ENCODE measurements at regions not wholly inside any gene's neighbourhood (a gene's known extent, or its start where the extent isn't known, plus 50 kb on each side); places are given as distances from the start of the nearest gene placed in this dataset.
"Not testable (repeated sequence)": the region's sequence is repeated elsewhere in the genome, so short reads cannot be mapped to it uniquely, and the experiment has no call there.

DNA sequence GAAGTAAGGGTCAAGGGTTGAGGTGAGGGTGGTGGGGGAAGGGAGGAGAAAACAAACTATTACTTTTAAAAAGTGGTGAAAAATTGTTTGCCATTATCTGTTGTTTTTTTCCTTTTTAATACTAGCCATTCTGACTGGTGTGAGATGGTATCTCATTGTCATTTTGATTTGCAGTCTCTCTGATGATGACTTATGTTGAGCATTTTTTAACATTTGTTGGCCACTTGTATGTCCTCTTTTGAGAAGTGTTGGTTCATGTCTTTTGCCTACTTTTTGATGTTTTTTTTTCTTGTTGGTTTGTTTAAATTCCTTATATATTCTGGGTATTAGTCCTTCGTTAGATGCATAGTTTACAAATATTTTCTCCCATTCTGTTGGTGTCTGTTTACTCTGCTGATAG is 185.9 kb upstream of the ANKRD28 start:
- Mint-ChIP-seq H3K27me3 (ENCODE audit: low read depth) (no peaks in the 10 kb centered on the region), H3K4me1 (ENCODE audit: low read depth) (no peaks in the 10 kb centered on the region), H3K27ac (no peak overlapping the region), H3K36me3 (ENCODE audit: low read depth) (peaks cover 3% of the 10 kb centered on the region), H3K9me3 (peaks cover 13% of the 10 kb centered on the region), H3K4me3 (no peak overlapping the region)
- CTCF ChIA-PET = no interaction called here
- intact Hi-C loops (cut with micrococcal nuclease) = no loop called here
- no peak for DNase-seq

DNA sequence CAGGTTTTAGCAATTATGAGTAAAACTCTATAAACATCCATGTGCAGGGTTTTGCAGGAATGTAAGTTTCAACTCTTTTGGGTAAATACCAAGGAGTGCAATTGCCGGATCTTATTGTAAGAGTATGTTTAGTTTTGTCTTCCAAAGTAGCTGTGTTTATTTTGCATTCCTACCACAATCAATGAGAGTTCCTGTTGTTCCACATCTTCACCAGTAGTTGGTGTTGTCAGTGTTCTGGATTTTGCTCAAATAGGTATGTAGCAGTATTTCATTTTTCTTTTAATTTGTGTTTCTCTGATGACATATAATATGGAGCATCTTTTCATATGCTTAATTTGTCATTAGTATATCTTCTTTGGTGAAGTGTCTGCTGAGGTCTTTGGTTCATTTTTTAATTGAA is 185.1 kb upstream of the GALNT15 start:
- H3K9me3 Mint-ChIP-seq = peaks cover 18% of the 10 kb centered on the region
- CTCF ChIA-PET = no interaction called here
- peaks cover 4% of the 10 kb centered on the region for H3K36me3 Mint-ChIP-seq (ENCODE audit: low read depth)

DNA sequence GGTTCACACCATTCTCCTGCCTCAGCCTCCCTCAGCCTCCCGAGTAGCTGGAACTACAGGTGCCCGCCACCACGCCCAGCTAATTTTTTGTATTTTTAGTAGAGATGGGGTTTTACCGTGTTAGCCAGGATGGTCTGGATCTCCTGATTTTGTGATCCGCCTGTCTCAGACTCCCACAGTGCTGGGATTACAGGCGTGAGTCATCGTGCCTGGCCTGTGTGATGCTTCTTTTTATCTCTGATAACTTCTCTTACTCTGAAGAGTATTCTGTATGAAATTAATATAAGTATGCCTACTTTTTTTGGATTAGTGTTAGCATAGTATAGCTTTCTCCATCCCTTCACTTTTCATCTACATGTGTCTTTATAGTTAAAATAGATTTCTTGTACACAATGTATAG is 180.8 kb upstream of the GALNT15 start:
- H3K36me3 Mint-ChIP-seq (ENCODE audit: low read depth); H3K27me3 Mint-ChIP-seq (ENCODE audit: low read depth); H3K9me3 Mint-ChIP-seq; CTCF ChIA-PET; H3K4me3 Mint-ChIP-seq; DNase-seq; H3K4me1 Mint-ChIP-seq (ENCODE audit: low read depth); H3K27ac Mint-ChIP-seq; intact Hi-C loops (cut with micrococcal nuclease): not testable (repeated sequence)

More for the DNA sequence above, 185.1 kb upstream of the GALNT15 start:
- no peak overlapping the region for H3K27ac Mint-ChIP-seq
- no peak for DNase-seq
- no peak overlapping the region for H3K4me3 Mint-ChIP-seq
- H3K4me1 Mint-ChIP-seq (ENCODE audit: low read depth) = no peaks in the 10 kb centered on the region
- no peaks in the 10 kb centered on the region for H3K27me3 Mint-ChIP-seq (ENCODE audit: low read depth)
- intact Hi-C loops (cut with micrococcal nuclease) = no loop called here

DNA sequence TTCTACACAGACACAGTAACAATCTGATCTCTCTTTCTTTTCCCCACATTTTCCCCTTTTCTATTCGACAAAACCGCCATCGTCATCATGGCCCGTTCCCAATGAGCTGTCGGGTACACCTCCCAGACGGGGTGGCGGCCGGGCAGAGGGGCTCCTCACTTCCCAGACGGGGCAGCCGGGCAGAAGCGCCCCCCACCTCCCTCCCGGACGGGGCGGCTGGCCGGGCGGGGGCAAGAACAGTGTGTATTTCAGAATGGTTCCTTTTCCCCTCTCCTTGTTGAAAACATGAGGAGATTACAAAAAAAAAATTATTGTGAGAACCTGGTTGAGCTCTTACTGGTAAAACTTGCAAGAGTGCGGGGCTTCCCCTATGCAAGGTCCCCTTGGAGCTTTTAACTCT is 178.0 kb upstream of the GALNT15 start:
- intact Hi-C loops (cut with micrococcal nuclease); H3K27me3 Mint-ChIP-seq (ENCODE audit: low read depth); H3K4me1 Mint-ChIP-seq (ENCODE audit: low read depth); H3K27ac Mint-ChIP-seq; H3K9me3 Mint-ChIP-seq; DNase-seq; H3K4me3 Mint-ChIP-seq; H3K36me3 Mint-ChIP-seq (ENCODE audit: low read depth): not testable (repeated sequence)
- CTCF ChIA-PET = interaction anchor here (0.6 kb wide), 1 partner anchor 734 kb away, joined by 4 read pairs; no protein-coding TSS in a partner anchor

DNA sequence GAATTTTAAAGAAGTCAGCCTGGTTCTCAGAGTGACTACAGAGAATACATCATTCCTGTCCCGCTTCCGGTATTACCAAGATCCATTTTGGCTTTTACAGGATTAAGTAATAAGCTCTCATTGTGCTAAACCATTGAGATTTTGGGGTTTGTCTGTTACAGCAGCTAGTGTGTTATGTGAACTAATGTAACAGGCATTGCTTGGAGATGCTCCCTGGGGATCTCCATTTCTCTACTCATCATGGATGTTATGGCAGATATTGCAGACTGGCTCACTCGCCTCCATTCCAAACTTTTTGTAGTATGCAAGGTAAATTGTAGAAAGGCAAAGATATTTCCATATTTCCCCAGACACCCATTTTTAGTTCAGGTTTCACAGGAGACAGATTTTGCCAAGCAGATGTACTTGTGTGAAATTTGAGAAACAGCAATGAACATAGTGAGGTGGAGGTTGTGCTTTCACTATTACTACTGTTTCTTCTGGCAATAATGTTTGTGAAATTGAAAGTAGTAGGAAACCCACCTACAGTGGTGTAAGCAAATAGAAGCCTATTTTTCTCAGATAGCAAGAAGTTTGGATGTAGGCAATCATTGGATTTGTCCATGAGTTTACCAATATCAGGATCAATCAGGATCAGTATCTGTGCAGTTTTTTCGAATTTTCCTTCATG is 177.1 kb upstream of the GALNT15 start:
- no peaks in the 10 kb centered on the region for H3K36me3 Mint-ChIP-seq (ENCODE audit: low read depth)
- peaks cover 2% of the 10 kb centered on the region for H3K4me1 Mint-ChIP-seq (ENCODE audit: low read depth)
- no peak overlapping the region for H3K27ac Mint-ChIP-seq
- H3K27me3 Mint-ChIP-seq (ENCODE audit: low read depth) = no peaks in the 10 kb centered on the region
- DNase-seq = no peak
- no peaks in the 10 kb centered on the region for H3K9me3 Mint-ChIP-seq
- H3K4me3 Mint-ChIP-seq = no peak overlapping the region
- CTCF ChIA-PET = interaction anchor here (0.6 kb wide), 1 partner anchor 735 kb away, joined by 4 read pairs; no protein-coding TSS in a partner anchor
- intact Hi-C loops (cut with micrococcal nuclease) = no loop called here

DNA sequence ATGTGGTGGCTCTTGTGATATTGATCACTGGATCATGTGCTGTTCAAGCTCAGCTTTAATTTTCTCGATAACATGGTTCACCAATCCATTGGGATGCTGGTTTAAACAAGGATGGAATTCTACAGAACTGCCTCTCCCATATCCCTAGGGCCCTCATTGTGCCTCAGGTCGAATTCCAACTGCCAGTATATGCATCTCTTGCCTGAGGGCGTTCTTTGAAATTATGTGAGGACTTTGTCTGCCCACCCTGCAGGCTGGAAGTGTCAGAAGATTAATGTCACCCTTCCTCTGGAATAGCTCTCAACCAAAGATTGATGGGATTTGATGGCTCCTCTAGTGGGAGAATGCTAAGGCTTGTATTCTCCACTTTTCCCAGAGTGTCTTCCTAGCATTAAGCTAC is 175.6 kb upstream of the GALNT15 start:
- Mint-ChIP-seq H3K36me3 (ENCODE audit: low read depth) (no peaks in the 10 kb centered on the region), H3K4me3 (no peak overlapping the region), H3K27me3 (ENCODE audit: low read depth) (no peaks in the 10 kb centered on the region), H3K9me3 (no peaks in the 10 kb centered on the region), H3K27ac (no peak overlapping the region), H3K4me1 (ENCODE audit: low read depth) (peaks cover 2% of the 10 kb centered on the region)
- intact Hi-C loops (cut with micrococcal nuclease) = no loop called here
- DNase-seq = no peak
- CTCF ChIA-PET = no interaction called here

DNA sequence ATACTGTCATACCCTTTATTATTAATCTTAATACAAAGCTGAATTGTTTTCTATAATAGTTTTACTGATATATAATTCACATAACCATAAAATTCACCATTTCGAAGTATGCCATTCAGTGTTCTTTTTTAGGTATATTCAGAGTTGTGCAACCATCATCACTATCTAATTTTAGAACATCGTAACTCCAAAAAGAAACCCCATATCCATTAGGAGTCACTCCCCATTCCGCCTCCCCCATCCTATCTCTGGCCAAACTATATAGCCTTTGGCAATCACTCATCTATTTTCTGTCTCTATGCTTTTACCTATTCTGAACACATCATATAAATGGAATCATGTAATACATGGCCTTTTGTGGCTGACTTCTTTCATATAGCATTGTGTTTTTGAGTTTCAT is 169.7 kb upstream of the GALNT15 start:
- Mint-ChIP-seq H3K36me3 (ENCODE audit: low read depth) (no peaks in the 10 kb centered on the region), H3K4me1 (ENCODE audit: low read depth) (no peaks in the 10 kb centered on the region), H3K4me3 (no peak overlapping the region), H3K27me3 (ENCODE audit: low read depth) (peaks cover 3% of the 10 kb centered on the region), H3K9me3 (peaks cover 3% of the 10 kb centered on the region), H3K27ac (no peak overlapping the region)
- no peak for DNase-seq
- intact Hi-C loops (cut with micrococcal nuclease) = no loop called here
- CTCF ChIA-PET = no interaction called here

DNA sequence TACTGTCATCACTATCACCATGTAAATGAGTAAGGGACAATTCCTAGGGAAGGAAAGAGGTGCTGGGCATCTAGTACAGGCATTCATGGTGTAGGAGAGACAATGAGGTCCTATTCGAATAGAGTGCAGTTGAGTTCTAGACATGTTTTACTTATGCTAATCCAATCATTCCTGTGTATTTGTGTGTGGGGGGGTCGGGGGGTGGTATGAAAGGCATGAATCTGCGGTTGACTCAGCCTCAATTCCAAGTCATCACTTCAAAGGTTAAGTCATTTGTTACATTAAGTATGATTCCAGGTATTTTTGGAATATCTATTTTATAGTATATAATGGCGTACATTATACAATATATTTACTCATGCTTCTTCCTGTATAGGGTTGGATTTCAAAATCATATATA is 163.1 kb upstream of the GALNT15 start:
- Mint-ChIP-seq H3K27me3 (ENCODE audit: low read depth) (peaks cover 3% of the 10 kb centered on the region), H3K9me3 (peaks cover 3% of the 10 kb centered on the region), H3K27ac (no peak overlapping the region), H3K4me1 (ENCODE audit: low read depth) (no peaks in the 10 kb centered on the region), H3K4me3 (no peak overlapping the region), H3K36me3 (ENCODE audit: low read depth) (no peaks in the 10 kb centered on the region)
- CTCF ChIA-PET = no interaction called here
- no peak for DNase-seq
- intact Hi-C loops (cut with micrococcal nuclease) = no loop called here

DNA sequence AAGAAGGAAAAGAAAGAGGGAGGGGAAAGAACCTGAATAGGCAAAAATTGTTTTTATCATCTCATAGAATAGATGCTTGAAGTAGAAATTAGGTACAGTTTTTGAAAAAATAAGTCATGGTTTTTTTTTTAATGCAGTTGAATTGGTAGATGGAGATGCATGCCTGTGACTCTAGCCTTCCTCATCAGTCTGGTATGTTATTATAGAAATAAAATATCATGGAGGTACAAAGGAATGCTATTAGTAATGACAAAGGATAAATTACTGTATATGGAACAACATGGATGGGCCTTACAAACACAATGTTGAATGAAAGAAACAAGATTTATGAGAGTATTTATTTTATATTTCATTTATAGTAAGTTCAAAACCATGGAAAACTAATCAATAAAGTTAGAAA is 162.4 kb upstream of the GALNT15 start:
- Mint-ChIP-seq H3K4me3 (no peak overlapping the region), H3K36me3 (ENCODE audit: low read depth) (no peaks in the 10 kb centered on the region), H3K27ac (no peak overlapping the region), H3K4me1 (ENCODE audit: low read depth) (no peaks in the 10 kb centered on the region), H3K9me3 (peaks cover 3% of the 10 kb centered on the region), H3K27me3 (ENCODE audit: low read depth) (peaks cover 3% of the 10 kb centered on the region)
- intact Hi-C loops (cut with micrococcal nuclease) = no loop called here
- no peak for DNase-seq
- CTCF ChIA-PET = no interaction called here

DNA sequence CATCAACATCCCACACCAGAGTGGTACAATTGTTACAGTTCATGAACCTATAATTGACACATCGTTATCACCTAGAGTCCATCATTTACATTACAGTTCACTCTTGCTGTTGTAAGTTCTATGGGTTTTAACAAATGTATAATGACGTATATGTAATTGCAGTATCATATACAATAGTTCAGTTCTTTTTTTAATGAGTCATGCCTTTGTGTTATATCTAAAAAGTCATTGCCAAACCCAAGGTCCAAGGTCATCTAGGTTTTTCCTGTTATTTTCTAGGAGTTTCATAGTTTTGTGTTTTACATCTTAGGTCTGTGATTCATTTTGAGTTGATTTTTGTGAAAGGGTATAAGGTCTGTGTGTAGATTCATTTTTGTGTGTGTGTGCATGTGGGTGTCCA is 160.9 kb upstream of the GALNT15 start:
- Mint-ChIP-seq H3K27ac (no peak overlapping the region), H3K4me3 (no peak overlapping the region), H3K9me3 (no peaks in the 10 kb centered on the region), H3K27me3 (ENCODE audit: low read depth) (no peaks in the 10 kb centered on the region), H3K36me3 (ENCODE audit: low read depth) (no peaks in the 10 kb centered on the region), H3K4me1 (ENCODE audit: low read depth) (no peaks in the 10 kb centered on the region)
- DNase-seq = no peak
- CTCF ChIA-PET = no interaction called here
- intact Hi-C loops (cut with micrococcal nuclease) = no loop called here

DNA sequence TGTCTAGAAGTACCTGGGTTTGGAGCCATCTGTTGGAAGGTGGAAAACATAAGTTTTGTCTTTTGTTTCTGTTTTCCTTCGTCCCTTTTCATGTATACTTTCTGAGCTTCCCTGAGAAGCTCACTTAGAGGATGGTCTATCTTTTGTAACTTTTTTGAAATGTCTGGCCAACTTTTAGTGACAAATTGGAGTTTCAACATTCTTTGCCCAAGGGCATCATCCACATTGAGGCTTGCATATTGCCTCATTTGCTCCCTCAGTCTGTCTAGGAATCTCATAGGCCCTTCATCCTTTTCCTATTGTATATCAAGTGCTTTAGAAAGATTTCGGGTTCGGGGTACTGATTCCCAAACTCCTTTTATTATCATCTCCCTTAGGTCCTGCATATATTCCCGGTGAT is 152.7 kb upstream of the GALNT15 start:
- H3K4me3 Mint-ChIP-seq; DNase-seq; H3K36me3 Mint-ChIP-seq (ENCODE audit: low read depth); CTCF ChIA-PET; H3K27me3 Mint-ChIP-seq (ENCODE audit: low read depth); H3K9me3 Mint-ChIP-seq; H3K4me1 Mint-ChIP-seq (ENCODE audit: low read depth); intact Hi-C loops (cut with micrococcal nuclease); H3K27ac Mint-ChIP-seq: not testable (repeated sequence)

DNA sequence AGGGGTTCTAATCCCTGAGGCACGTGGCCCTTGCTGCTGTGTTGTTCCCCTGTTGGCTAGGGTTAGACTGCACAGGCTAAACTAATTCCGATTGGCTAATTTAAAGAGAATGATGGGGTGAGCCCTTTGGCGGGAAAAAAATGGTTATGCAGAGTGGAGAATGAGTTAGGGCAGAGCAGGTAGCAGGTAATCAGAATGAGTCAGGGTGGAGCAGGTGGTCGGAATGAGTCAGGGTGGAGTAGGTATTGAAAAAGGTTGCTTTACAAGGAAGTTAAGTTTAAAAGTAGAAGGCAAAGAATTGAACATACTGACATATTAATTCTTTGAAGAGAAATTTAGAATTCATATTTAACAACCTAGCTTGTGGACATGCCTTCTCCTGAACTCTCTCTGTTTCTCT is 150.6 kb upstream of the GALNT15 start:
- intact Hi-C loops (cut with micrococcal nuclease); H3K4me3 Mint-ChIP-seq; H3K4me1 Mint-ChIP-seq (ENCODE audit: low read depth); DNase-seq; H3K36me3 Mint-ChIP-seq (ENCODE audit: low read depth); H3K9me3 Mint-ChIP-seq; CTCF ChIA-PET; H3K27me3 Mint-ChIP-seq (ENCODE audit: low read depth); H3K27ac Mint-ChIP-seq: not testable (repeated sequence)

DNA sequence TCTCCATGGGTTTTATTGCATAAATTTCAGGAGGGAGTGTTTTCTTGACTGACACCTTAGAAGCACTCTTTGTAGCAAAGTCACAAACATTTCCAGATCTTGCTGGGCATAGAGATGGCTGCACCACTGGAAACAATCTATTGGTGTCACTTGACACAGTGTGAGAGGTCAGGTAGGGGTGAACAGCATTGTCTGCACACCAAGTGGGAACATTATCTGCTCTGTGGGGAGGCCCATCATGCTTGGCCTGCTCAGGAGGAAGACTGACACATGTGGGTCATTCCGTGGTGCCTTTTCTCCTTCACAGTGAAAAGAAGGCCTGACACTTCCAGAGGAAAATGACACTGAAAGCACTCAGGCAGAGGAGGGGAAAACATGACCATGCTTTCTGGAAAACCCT is 149.9 kb upstream of the GALNT15 start:
- intact Hi-C loops (cut with micrococcal nuclease) = no loop called here
- no peaks in the 10 kb centered on the region for H3K9me3 Mint-ChIP-seq
- DNase-seq = no peak
- H3K4me3 Mint-ChIP-seq = no peak overlapping the region
- no peaks in the 10 kb centered on the region for H3K36me3 Mint-ChIP-seq (ENCODE audit: low read depth)
- no peak overlapping the region for H3K27ac Mint-ChIP-seq
- H3K27me3 Mint-ChIP-seq (ENCODE audit: low read depth) = no peaks in the 10 kb centered on the region
- H3K4me1 Mint-ChIP-seq (ENCODE audit: low read depth) = no peaks in the 10 kb centered on the region
- CTCF ChIA-PET = no interaction called here

DNA sequence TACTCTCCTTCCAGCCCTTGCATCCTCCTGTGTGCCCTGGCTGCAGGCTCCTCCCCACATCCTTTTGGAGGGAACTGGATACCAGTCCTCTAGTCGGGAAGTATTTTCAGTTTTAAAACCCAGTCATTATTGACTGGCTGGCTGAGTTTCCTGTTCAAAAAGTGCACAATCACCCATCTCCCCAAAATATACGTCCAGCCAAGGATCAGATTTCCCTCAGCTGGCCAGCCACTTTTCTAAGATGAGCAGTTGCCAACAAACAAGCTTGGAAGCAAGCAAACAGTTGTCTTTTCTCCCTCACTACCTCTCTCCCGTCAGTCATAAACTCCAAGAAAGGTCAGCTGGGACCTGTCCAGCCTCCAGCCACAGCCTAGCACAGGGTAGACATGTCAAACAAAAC is 147.7 kb upstream of the GALNT15 start:
- Mint-ChIP-seq H3K27me3 (ENCODE audit: low read depth) (no peaks in the 10 kb centered on the region), H3K9me3 (no peaks in the 10 kb centered on the region), H3K36me3 (ENCODE audit: low read depth) (no peaks in the 10 kb centered on the region), H3K4me3 (no peak overlapping the region), H3K27ac (no peak overlapping the region), H3K4me1 (ENCODE audit: low read depth) (no peaks in the 10 kb centered on the region)
- CTCF ChIA-PET = no interaction called here
- intact Hi-C loops (cut with micrococcal nuclease) = no loop called here
- DNase-seq = no peak
